C4-2B (cell line): ENCODE measurements at regions not wholly inside any gene's neighbourhood (a gene's known extent, or its start where the extent isn't known, plus 50 kb on each side); places are given as distances from the start of the nearest gene placed in this dataset.

Experiments
- ZFX ChIP-seq: fragments of 450-650 bp; IDR thresholded peaks from 2 replicates; pipeline ENCODE4 v1.6.1; 2017
- TF ChIP-seq, protein P1 (sequence below): fragments of 450-650 bp; conservative IDR thresholded peaks from 2 replicates; pipeline ENCODE4 v1.5.1; 2017; ENCODE audit warnings: mild to moderate bottlenecking

DNA sequence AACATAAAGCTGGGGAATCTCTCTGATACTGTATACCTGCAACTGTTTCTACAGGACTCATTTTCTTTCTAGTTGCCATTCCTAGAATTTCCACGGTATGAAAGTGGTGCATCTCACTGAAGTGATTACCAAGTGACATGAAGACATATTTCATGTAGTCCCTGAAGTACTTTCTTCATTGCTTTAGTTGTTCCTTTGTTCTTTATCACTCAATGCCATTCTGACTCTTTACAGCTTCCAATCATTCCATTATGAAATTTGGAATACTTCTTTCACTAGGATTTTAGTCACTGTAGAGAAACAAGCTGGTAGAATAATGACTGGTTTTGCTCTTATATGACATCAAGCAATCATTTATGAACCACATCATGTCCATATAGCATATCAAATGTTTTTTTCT is 645.1 kb downstream of the CDH18 start:
- TF ChIP-seq, protein P1, sequence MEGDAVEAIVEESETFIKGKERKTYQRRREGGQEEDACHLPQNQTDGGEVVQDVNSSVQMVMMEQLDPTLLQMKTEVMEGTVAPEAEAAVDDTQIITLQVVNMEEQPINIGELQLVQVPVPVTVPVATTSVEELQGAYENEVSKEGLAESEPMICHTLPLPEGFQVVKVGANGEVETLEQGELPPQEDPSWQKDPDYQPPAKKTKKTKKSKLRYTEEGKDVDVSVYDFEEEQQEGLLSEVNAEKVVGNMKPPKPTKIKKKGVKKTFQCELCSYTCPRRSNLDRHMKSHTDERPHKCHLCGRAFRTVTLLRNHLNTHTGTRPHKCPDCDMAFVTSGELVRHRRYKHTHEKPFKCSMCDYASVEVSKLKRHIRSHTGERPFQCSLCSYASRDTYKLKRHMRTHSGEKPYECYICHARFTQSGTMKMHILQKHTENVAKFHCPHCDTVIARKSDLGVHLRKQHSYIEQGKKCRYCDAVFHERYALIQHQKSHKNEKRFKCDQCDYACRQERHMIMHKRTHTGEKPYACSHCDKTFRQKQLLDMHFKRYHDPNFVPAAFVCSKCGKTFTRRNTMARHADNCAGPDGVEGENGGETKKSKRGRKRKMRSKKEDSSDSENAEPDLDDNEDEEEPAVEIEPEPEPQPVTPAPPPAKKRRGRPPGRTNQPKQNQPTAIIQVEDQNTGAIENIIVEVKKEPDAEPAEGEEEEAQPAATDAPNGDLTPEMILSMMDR, result no peak
- no peak for TF ChIP-seq ZFX
